IPS-20b (cell line): ENCODE measurements at regions not wholly inside any gene's neighbourhood (a gene's known extent, or its start where the extent isn't known, plus 50 kb on each side); places are given as distances from the start of the nearest gene placed in this dataset.
"Not testable (repeated sequence)": the region's sequence is repeated elsewhere in the genome, so short reads cannot be mapped to it uniquely, and the experiment has no call there.

ENCODE experiments used
- H3K27ac ChIP-seq: one replicate; pipeline ENCODE4 v1.5.1; 2013; ENCODE audit warnings: low read length
- H3K27me3 ChIP-seq: 2 replicates; pipeline ENCODE4 v1.6.1; 2013; ENCODE audit warnings: mild to moderate bottlenecking, low read length, inconsistent platforms; ENCODE audit not compliant: insufficient read depth
- H3K36me3 ChIP-seq: 2 replicates; pipeline ENCODE4 v1.6.1; 2013; ENCODE audit warnings: low read depth, mild to moderate bottlenecking, inconsistent platforms, low read length, moderate library complexity; ENCODE audit not compliant: insufficient read depth
- H3K4me1 ChIP-seq: 2 replicates; pipeline ENCODE4 v1.6.1; 2013; ENCODE audit warnings: mild to moderate bottlenecking, control low read depth, inconsistent platforms, low read length, moderate library complexity; ENCODE audit not compliant: insufficient read depth
- H3K4me3 ChIP-seq: 2 replicates; pipeline ENCODE4 v1.5.1; 2013; ENCODE audit warnings: mild to moderate bottlenecking, low read length, inconsistent platforms
- H3K9ac ChIP-seq: 2 replicates; pipeline ENCODE4 v1.6.1; 2013; ENCODE audit warnings: low read depth, mild to moderate bottlenecking, inconsistent platforms, low read length, moderate library complexity
- H3K9me3 ChIP-seq: 2 replicates; pipeline ENCODE4 v1.6.1; 2013; ENCODE audit warnings: mild to moderate bottlenecking, low read depth, low read length, inconsistent platforms; ENCODE audit not compliant: insufficient read depth

- Histone ChIP-seq H3K27me3 (no peaks in the 10 kb centered on the region), H3K27ac (no peak overlapping the region), H3K4me3 (no peak overlapping the region), H3K36me3 (no peaks in the 10 kb centered on the region), H3K9me3 (no peaks in the 10 kb centered on the region), H3K9ac (no peak overlapping the region), H3K4me1 (no peaks in the 10 kb centered on the region)
Observed at GRCh38 chr13:74555651-74556420, 421.6 kb upstream of the KLF12 start.

- Histone ChIP-seq H3K27ac (no peak overlapping the region), H3K9ac (no peak overlapping the region), H3K36me3 (no peaks in the 10 kb centered on the region), H3K4me1 (peaks cover 1% of the 10 kb centered on the region), H3K9me3 (no peaks in the 10 kb centered on the region), H3K4me3 (no peak overlapping the region), H3K27me3 (no peaks in the 10 kb centered on the region)
Observed at GRCh38 chr13:74555276-74555625, 421.0 kb upstream of the KLF12 start.

DNA sequence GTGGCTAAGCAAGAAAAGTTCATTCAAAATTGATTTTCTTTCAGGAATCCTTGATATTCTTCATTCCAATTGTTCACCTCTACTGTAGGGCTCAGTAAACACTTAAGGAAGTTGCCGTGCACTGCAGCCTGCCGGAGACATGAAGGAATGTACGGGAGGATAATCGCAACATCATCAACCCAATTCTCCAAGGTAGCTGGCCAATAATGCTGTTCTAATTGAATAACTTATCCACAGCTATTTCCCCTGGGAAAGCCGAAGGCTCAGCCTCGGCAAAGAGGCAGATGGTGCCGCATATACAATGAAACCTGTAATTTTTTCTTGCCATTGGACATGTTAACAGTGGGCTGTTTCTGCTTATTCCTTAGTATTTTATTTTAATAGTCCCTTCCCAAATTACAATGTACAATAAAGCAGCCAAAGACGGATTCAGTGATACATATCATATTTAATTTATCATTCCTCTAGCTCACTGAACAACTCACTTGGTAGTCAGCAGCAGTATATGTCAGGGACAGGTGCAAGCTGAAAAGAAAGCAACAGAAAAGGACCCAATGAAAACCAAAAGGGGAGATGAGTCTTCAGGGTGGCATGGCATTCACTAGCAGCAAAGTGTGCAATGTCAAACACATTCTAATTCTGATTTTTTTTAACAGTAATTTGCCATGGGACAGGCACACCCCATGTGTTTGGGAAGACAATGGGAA lies 420.5 kb upstream of the KLF12 start:
- H3K27ac ChIP-seq, result no peak overlapping the region
- H3K9me3 ChIP-seq, result no peaks in the 10 kb centered on the region
- no peaks in the 10 kb centered on the region for H3K27me3 ChIP-seq
- H3K4me3 ChIP-seq, result no peak overlapping the region
- no peaks in the 10 kb centered on the region for H3K36me3 ChIP-seq
- H3K4me1 ChIP-seq, result peaks cover 6% of the 10 kb centered on the region
- H3K9ac ChIP-seq, result no peak overlapping the region

DNA sequence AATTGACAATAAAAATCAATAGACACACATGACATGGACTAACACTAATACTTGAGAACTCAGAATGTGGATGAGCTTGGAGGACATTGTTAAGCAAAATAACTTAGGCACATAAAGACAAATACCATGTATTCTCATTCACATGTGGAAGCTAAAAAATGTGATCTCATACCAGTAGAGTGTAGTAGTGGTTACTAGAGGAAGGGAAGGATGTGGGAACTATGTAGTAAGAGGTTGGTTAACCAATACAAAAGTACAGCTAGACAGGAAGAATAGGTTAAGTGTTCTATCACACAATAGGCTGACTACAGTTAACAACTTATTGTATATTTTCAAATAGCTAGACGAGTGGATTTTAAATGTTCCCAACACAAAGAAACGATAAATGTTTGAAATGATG lies 415.8 kb upstream of the KLF12 start:
- Histone ChIP-seq H3K9ac (no peak overlapping the region), H3K27ac (no peak overlapping the region), H3K4me1 (peaks cover 6% of the 10 kb centered on the region), H3K9me3 (no peaks in the 10 kb centered on the region), H3K4me3 (no peak overlapping the region), H3K27me3 (no peaks in the 10 kb centered on the region), H3K36me3 (no peaks in the 10 kb centered on the region)

- H3K9me3 ChIP-seq, H3K4me1 ChIP-seq, H3K27me3 ChIP-seq, H3K36me3 ChIP-seq, H3K9ac ChIP-seq, H3K4me3 ChIP-seq, H3K27ac ChIP-seq: not testable (repeated sequence)
Observed at GRCh38 chr13:74536649-74537048, 402.4 kb upstream of the KLF12 start.

DNA sequence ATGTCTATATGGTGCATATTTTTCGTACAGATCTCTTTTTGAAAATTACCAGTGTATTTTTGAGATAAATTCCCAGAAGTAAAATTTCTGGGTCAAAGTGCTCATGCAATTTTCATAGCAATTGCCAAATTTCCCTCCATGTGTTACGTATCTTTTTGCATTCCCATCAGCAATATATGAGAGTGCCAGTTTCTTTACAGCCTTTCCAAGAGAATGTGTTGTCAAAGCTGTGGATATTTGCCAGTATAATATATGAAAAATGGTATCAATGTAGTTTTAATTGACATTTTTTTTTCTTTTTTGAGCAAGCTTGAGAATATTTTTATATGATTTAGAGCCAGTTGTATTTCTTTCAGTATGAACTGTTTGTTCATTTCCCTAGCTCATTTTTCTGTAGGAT lies 399.0 kb upstream of the KLF12 start:
- no peaks in the 10 kb centered on the region for H3K4me1 ChIP-seq
- H3K9me3 ChIP-seq, result no peaks in the 10 kb centered on the region
- H3K36me3 ChIP-seq, result no peaks in the 10 kb centered on the region
- no peak overlapping the region for H3K27ac ChIP-seq
- no peak overlapping the region for H3K9ac ChIP-seq
- H3K27me3 ChIP-seq, result no peaks in the 10 kb centered on the region
- H3K4me3 ChIP-seq, result no peak overlapping the region

DNA sequence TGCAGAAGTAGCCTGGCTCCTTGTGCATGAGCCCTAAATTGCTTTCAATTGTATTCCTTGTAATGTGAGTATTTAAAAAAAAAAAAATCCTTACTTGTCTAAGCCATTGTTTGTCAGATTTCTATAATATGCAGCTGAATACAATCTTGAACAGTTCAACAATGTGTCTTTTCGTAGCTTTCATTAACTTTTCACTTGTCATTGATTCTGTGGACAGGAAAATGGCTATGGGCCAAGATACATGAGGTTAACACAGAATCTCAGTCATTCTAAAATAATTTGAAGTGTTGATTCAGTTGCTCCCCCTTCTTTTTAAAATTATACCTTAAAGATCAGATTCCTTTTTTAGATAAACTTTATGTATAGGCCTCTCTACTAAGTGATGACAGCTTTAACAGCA lies 395.8 kb upstream of the KLF12 start:
- no peak overlapping the region for H3K9ac ChIP-seq
- H3K4me3 ChIP-seq, result no peak overlapping the region
- no peak overlapping the region for H3K27ac ChIP-seq
- H3K4me1 ChIP-seq, result no peaks in the 10 kb centered on the region
- no peaks in the 10 kb centered on the region for H3K27me3 ChIP-seq
- no peaks in the 10 kb centered on the region for H3K9me3 ChIP-seq
- H3K36me3 ChIP-seq, result no peaks in the 10 kb centered on the region

- Histone ChIP-seq H3K27ac (no peak overlapping the region), H3K4me1 (no peaks in the 10 kb centered on the region), H3K9me3 (no peaks in the 10 kb centered on the region), H3K4me3 (no peak overlapping the region), H3K36me3 (no peaks in the 10 kb centered on the region), H3K9ac (no peak overlapping the region), H3K27me3 (no peaks in the 10 kb centered on the region)
Observed at GRCh38 chr13:74528734-74529513, 394.7 kb upstream of the KLF12 start.

GRCh38 chr13:74523057-74523456 lies 388.9 kb upstream of the KLF12 start:
- no peak overlapping the region for H3K9ac ChIP-seq
- no peak overlapping the region for H3K27ac ChIP-seq
- no peaks in the 10 kb centered on the region for H3K4me1 ChIP-seq
- no peaks in the 10 kb centered on the region for H3K9me3 ChIP-seq
- no peak overlapping the region for H3K4me3 ChIP-seq
- H3K27me3 ChIP-seq, result no peaks in the 10 kb centered on the region
- H3K36me3 ChIP-seq, result no peaks in the 10 kb centered on the region

GRCh38 chr13:74511523-74511922 lies 377.3 kb upstream of the KLF12 start:
- H3K4me3 ChIP-seq, result no peak overlapping the region
- no peaks in the 10 kb centered on the region for H3K36me3 ChIP-seq
- H3K27me3 ChIP-seq, result no peaks in the 10 kb centered on the region
- no peaks in the 10 kb centered on the region for H3K4me1 ChIP-seq
- H3K9ac ChIP-seq, result no peak overlapping the region
- H3K27ac ChIP-seq, result no peak overlapping the region
- no peaks in the 10 kb centered on the region for H3K9me3 ChIP-seq

- no peak overlapping the region for H3K27ac ChIP-seq
- H3K4me1 ChIP-seq, result no peaks in the 10 kb centered on the region
- H3K9me3 ChIP-seq, result no peaks in the 10 kb centered on the region
- no peaks in the 10 kb centered on the region for H3K36me3 ChIP-seq
- H3K27me3 ChIP-seq, result no peaks in the 10 kb centered on the region
- H3K4me3 ChIP-seq, result no peak overlapping the region
- H3K9ac ChIP-seq, result no peak overlapping the region
Observed at GRCh38 chr13:74487091-74487722, 353.0 kb upstream of the KLF12 start.
